Stimulated activated CD4-positive, alpha-beta T cell treated with anti-CD3 and anti-CD28 coated beads, Interleukin-12 subunit alpha, Interleukin-12 subunit beta, amount 100 ng/mL, for 4 hours (primary cell): ENCODE measurements at regions not wholly inside any gene's neighbourhood (a gene's known extent, or its start where the extent isn't known, plus 50 kb on each side); places are given as distances from the start of the nearest gene placed in this dataset.

Experiments used
- DNase-seq: peaks from one replicate; pipeline ENCODE4 v3.0.0-alpha.2; 2020

GRCh38 chr7:1322240-1323110 is 89.8 kb downstream of the UNCX start:
- no peak for DNase-seq

GRCh38 chr7:1323178-1324027 is 90.7 kb downstream of the UNCX start:
- DNase-seq: no peak

- no peak for DNase-seq
These were observed 91.6 kb downstream of the UNCX start for GRCh38 chr7:1324028-1324900.

GRCh38 chr7:1325246-1325645 is 92.6 kb downstream of the UNCX start:
- DNase-seq: no peak

GRCh38 chr7:1325646-1326510 is 93.2 kb downstream of the UNCX start:
- DNase-seq: no peak

GRCh38 chr7:1326511-1326785 is 93.8 kb downstream of the UNCX start:
- DNase-seq: no peak

GRCh38 chr7:1329261-1329660 is 96.6 kb downstream of the UNCX start:
- DNase-seq: no peak

GRCh38 chr7:1329966-1330800 is 97.5 kb downstream of the UNCX start:
- DNase-seq: no peak

GRCh38 chr7:1330801-1331425 is 98.2 kb downstream of the UNCX start:
- no peak for DNase-seq

- DNase-seq: no peak
These were observed 99.1 kb downstream of the UNCX start for GRCh38 chr7:1331561-1332467.

GRCh38 chr7:1336509-1336908 is 103.8 kb downstream of the UNCX start:
- DNase-seq: no peak

GRCh38 chr7:1339611-1340010 is 106.9 kb downstream of the UNCX start:
- no peak for DNase-seq

- DNase-seq: no peak
These were observed 107.4 kb downstream of the UNCX start for GRCh38 chr7:1340031-1340430.

GRCh38 chr7:1340461-1341360 is 108.0 kb downstream of the UNCX start:
- DNase-seq: no peak

- no peak for DNase-seq
These were observed 108.9 kb downstream of the UNCX start for GRCh38 chr7:1341361-1342089.

GRCh38 chr7:1342090-1342640 is 109.5 kb downstream of the UNCX start:
- DNase-seq: no peak

GRCh38 chr7:1343551-1343950 is 110.9 kb downstream of the UNCX start:
- no peak for DNase-seq

- no peak for DNase-seq
These were observed 111.7 kb downstream of the UNCX start for GRCh38 chr7:1344421-1344820.
